Left cardiac atrium (tissue), 4 donors: ENCODE measurements at regions not wholly inside any gene's neighbourhood (a gene's known extent, or its start where the extent isn't known, plus 50 kb on each side); places are given as distances from the start of the nearest gene placed in this dataset.
"Not testable (repeated sequence)": the region's sequence is repeated elsewhere in the genome, so short reads cannot be mapped to it uniquely, and the experiment has no call there.

Experiments used
- ATAC-seq, 2 donors: fragments of 200-7000 bp; cut with Tn5 transposase; one replicate each; pipeline ENCODE4 v1.9.1; 2020; ENCODE audit warnings: mild to moderate bottlenecking in 2 of 2, moderate library complexity in 2 of 2
- DNase-seq: peaks from one replicate; pipeline ENCODE4 v3.0.0-alpha.2; 2020
- intact Hi-C, 2 donors: fragments of 100-400 bp; cut with DNase I; formaldehyde crosslinking; loops; one replicate each; pipeline versions ENCODE4 v1.14.1 to v1.15.1; 2022 to 2023
- donor health status: DM: no; HTN: yes; CAD: no.
- donor health status: DM: no; HTN: yes; CAD: no; lungs with severe emphysema.
- donor health status: DM: yes; HTN: yes; CAD: no.
- donor health status: Dilated cardiomyopathy.

GRCh38 chr1:101364370-101365120 lies 127.7 kb downstream of the S1PR1 start:
- no peak for ATAC-seq
- intact Hi-C loops = no loop called here
- DNase-seq = no peak

GRCh38 chr1:101365186-101365585 lies 128.4 kb downstream of the S1PR1 start:
- intact Hi-C loops = no loop called here
- ATAC-seq (no peak), DNase-seq (no peak)

- ATAC-seq (no peak), DNase-seq (no peak)
- intact Hi-C loops = no loop called here
These were observed 129.1 kb downstream of the S1PR1 start for GRCh38 chr1:101365878-101366277.

- ATAC-seq = no peak
- no peak for DNase-seq
- intact Hi-C loops = no loop called here
These were observed 129.8 kb downstream of the S1PR1 start for GRCh38 chr1:101366513-101367215.

- DNase-seq = no peak
- ATAC-seq = no peak
- intact Hi-C loops = no loop called here
These were observed 130.8 kb downstream of the S1PR1 start for GRCh38 chr1:101367630-101368029.

- DNase-seq (no peak), ATAC-seq (no peak)
- intact Hi-C loops = no loop called here
These were observed 133.7 kb downstream of the S1PR1 start for GRCh38 chr1:101370488-101370887.

- ATAC-seq (no peak), DNase-seq (no peak)
- intact Hi-C loops = no loop called here
These were observed 134.4 kb downstream of the S1PR1 start for GRCh38 chr1:101371259-101371658.

- intact Hi-C loops = no loop called here
- ATAC-seq (no peak), DNase-seq (no peak)
These were observed 136.8 kb downstream of the S1PR1 start for GRCh38 chr1:101373570-101373969.

- intact Hi-C loops, DNase-seq, ATAC-seq: not testable (repeated sequence)
These were observed 138.6 kb downstream of the S1PR1 start for GRCh38 chr1:101375448-101375847.

- DNase-seq = no peak
- intact Hi-C loops = no loop called here
- ATAC-seq = no peak
These were observed 139.6 kb downstream of the S1PR1 start for GRCh38 chr1:101376121-101377083.

GRCh38 chr1:101377084-101377835 lies 140.4 kb downstream of the S1PR1 start:
- no peak for DNase-seq
- no peak for ATAC-seq
- intact Hi-C loops = no loop called here

GRCh38 chr1:101379037-101379436 lies 142.2 kb downstream of the S1PR1 start:
- no peak for ATAC-seq

GRCh38 chr1:101379950-101380349 lies 143.1 kb downstream of the S1PR1 start:
- no peak for DNase-seq
- intact Hi-C loops = no loop called here
- ATAC-seq = no peak

More at GRCh38 chr1:101379037-101379436, 142.2 kb downstream of the S1PR1 start:
- intact Hi-C loops = no loop called here
- no peak for DNase-seq

GRCh38 chr1:101382135-101382534 lies 145.3 kb downstream of the S1PR1 start:
- ATAC-seq (no peak), DNase-seq (no peak)
- intact Hi-C loops = no loop called here

GRCh38 chr1:101388904-101389546 lies 152.2 kb downstream of the S1PR1 start:
- DNase-seq (no peak), ATAC-seq (no peak)
- intact Hi-C loops = no loop called here

GRCh38 chr1:101389547-101389929 lies 152.7 kb downstream of the S1PR1 start:
- intact Hi-C loops = no loop called here
- DNase-seq = no peak

GRCh38 chr1:101392552-101392951 lies 155.7 kb downstream of the S1PR1 start:
- ATAC-seq = no peak
- DNase-seq = no peak
- intact Hi-C loops = no loop called here

More at GRCh38 chr1:101389547-101389929, 152.7 kb downstream of the S1PR1 start:
- ATAC-seq = no peak

- intact Hi-C loops = no loop called here
- no peak for DNase-seq
These were observed 157.2 kb downstream of the S1PR1 start for GRCh38 chr1:101394041-101394440.

GRCh38 chr1:101399222-101399621 lies 162.4 kb downstream of the S1PR1 start:
- no peak for ATAC-seq
- DNase-seq = no peak
- intact Hi-C loops = no loop called here

More at GRCh38 chr1:101394041-101394440, 157.2 kb downstream of the S1PR1 start:
- ATAC-seq = no peak
